Fibroblast of lung (primary cell): ENCODE measurements at regions not wholly inside any gene's neighbourhood (a gene's known extent, or its start where the extent isn't known, plus 50 kb on each side); places are given as distances from the start of the nearest gene placed in this dataset.

ENCODE experiments used
- DNase-seq, 2 donors: peaks; one replicate each; pipeline versions ENCODE4 v3.0.0 to v3.0.0-alpha.2; 2010; ENCODE audit warnings: low read depth in 2 of 2
- H2AFZ ChIP-seq: 2 replicates; pipeline ENCODE4 v1.5.1; 2012; ENCODE audit warnings: low read length, control low read depth, inconsistent platforms
- H3K27ac ChIP-seq: 2 replicates; pipeline ENCODE4 v1.5.1; 2011; ENCODE audit warnings: low read length, control low read depth; ENCODE audit not compliant: insufficient read depth
- H3K27me3 ChIP-seq: 2 replicates; pipeline ENCODE4 v1.5.1; 2011; ENCODE audit warnings: mild to moderate bottlenecking, low read length; ENCODE audit not compliant: control insufficient read depth, insufficient read depth
- H3K36me3 ChIP-seq: 2 replicates; pipeline ENCODE4 v1.5.1; 2011; ENCODE audit warnings: low read length; ENCODE audit not compliant: control insufficient read depth, insufficient read depth
- H3K4me1 ChIP-seq: 2 replicates; pipeline ENCODE4 v1.5.1; 2011; ENCODE audit warnings: low read length; ENCODE audit not compliant: control insufficient read depth, insufficient read depth; ENCODE audit errors: extremely low read depth
- H3K4me2 ChIP-seq: 2 replicates; pipeline ENCODE4 v1.5.1; 2011; ENCODE audit warnings: low read length, control low read depth; ENCODE audit not compliant: insufficient read depth; ENCODE audit errors: extremely low read depth
- H3K4me3 ChIP-seq, 4 experiments: fragments of 200-600 bp in 1 of 4; sonication (generic) in 1 of 4; replicated peaks in 1 of 4; 2 replicates each; pipeline ENCODE4 v1.5.1; 2011 to 2016; ENCODE audit warnings: low read length in 4 of 4, low read depth in 3 of 4, mild to moderate bottlenecking in 3 of 4, control low read depth in 2 of 4, inconsistent platforms in 1 of 4, mixed read lengths in 1 of 4; ENCODE audit not compliant: insufficient read depth in 1 of 4; ENCODE audit errors: control extremely low read depth in 1 of 4
- H3K79me2 ChIP-seq: 2 replicates; pipeline ENCODE4 v1.5.1; 2012; ENCODE audit warnings: mild to moderate bottlenecking, low read length, inconsistent platforms; ENCODE audit not compliant: control insufficient read depth, insufficient read depth
- H3K9ac ChIP-seq: 2 replicates; pipeline ENCODE4 v1.5.1; 2011; ENCODE audit warnings: mild to moderate bottlenecking, low read length, control low read depth; ENCODE audit not compliant: insufficient read depth
- H3K9me3 ChIP-seq: 2 replicates; pipeline ENCODE4 v1.5.1; 2012; ENCODE audit warnings: low read depth, low read length; ENCODE audit not compliant: control insufficient read depth, insufficient read depth
- H4K20me1 ChIP-seq: 2 replicates; pipeline ENCODE4 v1.5.1; 2011; ENCODE audit warnings: low read length; ENCODE audit not compliant: control insufficient read depth, insufficient read depth; ENCODE audit errors: extremely low read depth
- EZH2 ChIP-seq: IDR thresholded peaks from 2 replicates; pipeline ENCODE4 v1.5.1; 2012; ENCODE audit warnings: low read length, control low read depth, mild to moderate bottlenecking; ENCODE audit errors: missing control alignments
- TF ChIP-seq, protein P1 (sequence below), 2 donors: IDR thresholded peaks in 1 of 2; conservative IDR thresholded peaks in 1 of 2; 1 replicate in 1 of 2; 2 replicates in 1 of 2; pipeline ENCODE4 v1.5.1; 2011 to 2012; ENCODE audit warnings: low read length in 2 of 2, control low read depth in 1 of 2, inconsistent platforms in 1 of 2, low read depth in 1 of 2, mild to moderate bottlenecking in 1 of 2

DNA sequence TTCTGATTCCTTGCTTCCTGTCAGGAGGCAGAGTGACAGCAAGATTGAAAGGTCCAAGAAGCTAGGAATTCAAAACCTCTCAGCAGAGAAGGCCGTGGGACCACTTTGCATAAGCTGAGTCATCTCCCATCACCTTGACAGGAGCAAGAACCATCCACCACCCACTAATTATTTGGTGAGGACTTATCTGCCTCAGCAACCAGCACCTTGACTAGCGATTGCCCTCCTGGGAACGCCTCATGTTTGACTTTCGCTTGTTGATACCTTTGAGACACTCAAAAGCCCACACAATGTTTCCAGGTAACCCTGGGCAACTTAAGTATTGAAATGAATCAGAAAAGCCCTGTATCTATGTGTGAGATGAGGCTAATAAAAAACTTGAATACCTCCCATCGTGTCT, 233.5 kb upstream of the GYPA start:
- no peaks in the 10 kb centered on the region for H3K36me3 ChIP-seq

GRCh38 chr4:144376866-144377265, 236.3 kb upstream of the GYPA start:
- no peaks in the 10 kb centered on the region for H3K36me3 ChIP-seq
- no peak overlapping the region for H3K27ac ChIP-seq
- TF ChIP-seq, protein P1, sequence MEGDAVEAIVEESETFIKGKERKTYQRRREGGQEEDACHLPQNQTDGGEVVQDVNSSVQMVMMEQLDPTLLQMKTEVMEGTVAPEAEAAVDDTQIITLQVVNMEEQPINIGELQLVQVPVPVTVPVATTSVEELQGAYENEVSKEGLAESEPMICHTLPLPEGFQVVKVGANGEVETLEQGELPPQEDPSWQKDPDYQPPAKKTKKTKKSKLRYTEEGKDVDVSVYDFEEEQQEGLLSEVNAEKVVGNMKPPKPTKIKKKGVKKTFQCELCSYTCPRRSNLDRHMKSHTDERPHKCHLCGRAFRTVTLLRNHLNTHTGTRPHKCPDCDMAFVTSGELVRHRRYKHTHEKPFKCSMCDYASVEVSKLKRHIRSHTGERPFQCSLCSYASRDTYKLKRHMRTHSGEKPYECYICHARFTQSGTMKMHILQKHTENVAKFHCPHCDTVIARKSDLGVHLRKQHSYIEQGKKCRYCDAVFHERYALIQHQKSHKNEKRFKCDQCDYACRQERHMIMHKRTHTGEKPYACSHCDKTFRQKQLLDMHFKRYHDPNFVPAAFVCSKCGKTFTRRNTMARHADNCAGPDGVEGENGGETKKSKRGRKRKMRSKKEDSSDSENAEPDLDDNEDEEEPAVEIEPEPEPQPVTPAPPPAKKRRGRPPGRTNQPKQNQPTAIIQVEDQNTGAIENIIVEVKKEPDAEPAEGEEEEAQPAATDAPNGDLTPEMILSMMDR (conservative IDR thresholded peaks at IDR 0.05 in 1 of 2, IDR thresholded peaks at IDR 0.05 in 1 of 2; ENCODE audit: low read depth in 1 of 2, low read length in 2 of 2) = no peak
- TF ChIP-seq EZH2 = no peak
- DNase-seq = no peak
- peaks cover 2% of the 10 kb centered on the region for H4K20me1 ChIP-seq
- H3K79me2 ChIP-seq = no peaks in the 10 kb centered on the region
- H3K4me3 ChIP-seq = no peak overlapping the region
- no peak overlapping the region for H3K4me2 ChIP-seq
- no peaks in the 10 kb centered on the region for H3K9me3 ChIP-seq
- no peaks in the 10 kb centered on the region for H3K27me3 ChIP-seq
- H3K4me1 ChIP-seq = no peaks in the 10 kb centered on the region
- no peak overlapping the region for H3K9ac ChIP-seq
- H2AFZ ChIP-seq = no peak overlapping the region

More for the DNA sequence above, 233.5 kb upstream of the GYPA start:
- Histone ChIP-seq H3K4me3 (no peak overlapping the region), H2AFZ (no peak overlapping the region), H3K9me3 (no peaks in the 10 kb centered on the region), H3K4me2 (no peak overlapping the region), H3K9ac (no peak overlapping the region), H3K4me1 (no peaks in the 10 kb centered on the region), H4K20me1 (peaks cover 2% of the 10 kb centered on the region), H3K79me2 (no peaks in the 10 kb centered on the region), H3K27me3 (no peaks in the 10 kb centered on the region), H3K27ac (no peak overlapping the region)
- no peak for DNase-seq
- no peak for TF ChIP-seq EZH2
- TF ChIP-seq, protein P1 (conservative IDR thresholded peaks at IDR 0.05 in 1 of 2, IDR thresholded peaks at IDR 0.05 in 1 of 2; ENCODE audit: low read depth in 1 of 2, low read length in 2 of 2) = no peak

DNA sequence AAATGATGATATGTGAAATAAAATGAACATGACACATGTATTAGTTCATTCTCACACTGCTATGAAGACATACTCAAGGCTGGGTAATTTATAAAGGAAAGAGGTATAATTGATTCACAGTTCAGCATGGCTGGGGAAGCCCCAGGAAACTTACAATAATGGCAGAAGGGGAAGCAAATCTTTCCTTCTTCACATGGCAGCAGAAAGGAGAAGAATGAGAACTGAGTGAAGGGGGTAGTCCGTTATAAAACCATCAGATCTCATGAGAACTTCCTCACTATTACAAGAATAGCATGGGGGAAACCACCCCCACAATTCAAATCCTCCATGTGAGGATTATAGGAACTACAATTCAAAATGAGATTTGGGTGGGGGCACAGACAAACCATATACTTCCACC, 243.9 kb upstream of the GYPA start:
- TF ChIP-seq, protein P1 (conservative IDR thresholded peaks at IDR 0.05 in 1 of 2, IDR thresholded peaks at IDR 0.05 in 1 of 2; ENCODE audit: low read depth in 1 of 2, low read length in 2 of 2) = no peak
- TF ChIP-seq EZH2 = no peak
- H3K4me2 ChIP-seq = no peak overlapping the region

More for the DNA sequence above, 243.9 kb upstream of the GYPA start:
- Histone ChIP-seq H3K27ac (no peak overlapping the region), H3K4me1 (no peaks in the 10 kb centered on the region), H3K9me3 (no peaks in the 10 kb centered on the region), H3K4me3 (no peak overlapping the region), H3K36me3 (no peaks in the 10 kb centered on the region), H3K9ac (no peak overlapping the region), H3K27me3 (no peaks in the 10 kb centered on the region), H3K79me2 (no peaks in the 10 kb centered on the region), H4K20me1 (no peaks in the 10 kb centered on the region), H2AFZ (no peak overlapping the region)
- DNase-seq = no peak
